Breast epithelium (tissue), 4 donors: ENCODE measurements at regions not wholly inside any gene's neighbourhood (a gene's known extent, or its start where the extent isn't known, plus 50 kb on each side); places are given as distances from the start of the nearest gene placed in this dataset.

ENCODE experiments used
- DNase-seq, 2 donors: peaks; one replicate each; pipeline ENCODE4 v3.0.0-alpha.2; 2019; ENCODE audit warnings: low spot score in 2 of 2
- H3K27ac ChIP-seq, 2 donors: fragments of 200-600 bp; sonication (generic) in 1 of 2; one replicate each; pipeline ENCODE4 v1.5.1; 2016 to 2019; ENCODE audit warnings: mild to moderate bottlenecking in 1 of 2
- H3K27me3 ChIP-seq, 2 donors: fragments of 200-600 bp; sonication (generic) in 1 of 2; one replicate each; pipeline versions ENCODE4 v1.5.1 to v1.6.0; 2017 to 2019; ENCODE audit warnings: control low read depth in 1 of 2, mild to moderate bottlenecking in 1 of 2
- H3K36me3 ChIP-seq: fragments of 200-600 bp; one replicate; pipeline ENCODE4 v1.5.1; 2019
- H3K4me1 ChIP-seq, 2 donors: fragments of 200-600 bp; sonication (generic); one replicate each; pipeline ENCODE4 v1.5.1; 2016 to 2019; ENCODE audit warnings: control low read depth in 1 of 2
- H3K4me3 ChIP-seq, 3 donors: fragments of 200-600 bp; sonication (generic); 1 replicate in 2 of 3; 2 replicates in 1 of 3; pipeline ENCODE4 v1.5.1; 2016 to 2019; ENCODE audit warnings: mild to moderate bottlenecking in 3 of 3, moderate library complexity in 2 of 3
- H3K9me3 ChIP-seq, 2 donors: fragments of 200-600 bp; sonication (generic) in 1 of 2; one replicate each; pipeline ENCODE4 v1.5.1; 2016 to 2019; ENCODE audit warnings: control low read depth in 1 of 2
- CTCF ChIP-seq, 3 donors: fragments of 450-650 bp; IDR thresholded peaks; one replicate each; pipeline ENCODE4 v1.5.1; 2016 to 2017; ENCODE audit warnings: antibody characterized with exemption in 3 of 3, mild to moderate bottlenecking in 3 of 3, moderate library complexity in 3 of 3
- POLR2A ChIP-seq: fragments of 450-650 bp; IDR thresholded peaks from one replicate; pipeline ENCODE4 v1.6.1; 2016; ENCODE audit warnings: antibody characterized with exemption, mild to moderate bottlenecking, moderate library complexity
- POLR2AphosphoS5 ChIP-seq, 3 donors: sonication (generic); formaldehyde crosslinking; IDR thresholded peaks; one replicate each; pipeline ENCODE4 v1.6.1; 2017; ENCODE audit warnings: antibody characterized with exemption in 3 of 3
- intact Hi-C: fragments of 100-400 bp; cut with DNase I; formaldehyde crosslinking; loops from one replicate; pipeline ENCODE4 v1.15.1; 2023; ENCODE audit warnings: low total_unique reads

DNA sequence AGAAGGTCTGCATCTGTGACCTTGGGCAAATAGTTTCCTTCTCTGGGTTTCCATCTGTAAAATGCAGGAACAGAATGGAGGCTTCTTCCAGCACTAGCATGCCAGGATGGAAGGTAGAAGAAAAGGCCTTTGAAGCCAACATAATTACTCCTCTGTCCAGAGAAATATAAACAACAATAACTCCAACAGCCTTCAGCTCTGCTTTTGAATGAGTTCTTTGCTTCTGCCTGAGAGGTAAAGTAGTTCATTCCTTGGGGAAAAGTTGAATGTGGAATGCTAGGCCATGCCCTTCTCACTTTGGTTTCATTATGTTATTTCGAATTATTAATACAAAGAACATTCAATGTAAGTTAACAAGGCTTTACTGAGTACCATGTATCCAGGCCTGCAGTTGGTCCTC is 61.2 kb upstream of the BLID start:
- Histone ChIP-seq H3K27me3 (no peaks in the 10 kb centered on the region), H3K4me1 (no peaks in the 10 kb centered on the region), H3K36me3 (no peaks in the 10 kb centered on the region), H3K9me3 (no peaks in the 10 kb centered on the region), H3K27ac (no peak overlapping the region), H3K4me3 (no peak overlapping the region)
- intact Hi-C loops = no loop called here
- TF ChIP-seq CTCF (IDR thresholded peaks at IDR 0.05) = no peak
- no peak for TF ChIP-seq POLR2AphosphoS5 (IDR thresholded peaks at IDR 0.05)
- TF ChIP-seq POLR2A = no peak
- DNase-seq = no peak

DNA sequence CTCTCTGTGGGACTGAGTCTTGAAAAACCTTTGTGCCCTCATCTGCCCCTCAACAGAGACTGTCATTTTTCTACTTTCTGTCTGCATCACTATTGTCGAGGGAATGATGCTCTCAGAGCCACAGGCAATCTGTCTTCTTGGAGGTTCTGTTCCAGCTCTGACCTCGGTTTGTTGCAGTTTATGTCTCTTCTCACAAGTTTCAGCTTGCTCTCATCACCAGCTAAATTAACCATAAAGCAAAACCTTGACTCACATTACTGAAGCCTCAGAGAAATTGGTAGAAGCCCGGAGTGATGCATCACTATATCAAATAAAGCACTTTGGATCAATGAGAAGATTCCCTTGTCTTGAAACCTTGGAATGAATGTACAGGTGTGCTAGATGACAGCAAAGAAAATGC is 60.6 kb upstream of the BLID start:
- Histone ChIP-seq H3K27me3 (no peaks in the 10 kb centered on the region), H3K9me3 (no peaks in the 10 kb centered on the region), H3K36me3 (no peaks in the 10 kb centered on the region), H3K27ac (no peak overlapping the region), H3K4me3 (no peak overlapping the region), H3K4me1 (no peaks in the 10 kb centered on the region)
- intact Hi-C loops = no loop called here
- DNase-seq = no peak
- TF ChIP-seq CTCF (IDR thresholded peaks at IDR 0.05) (no peak), POLR2A (no peak), POLR2AphosphoS5 (IDR thresholded peaks at IDR 0.05) (no peak)

DNA sequence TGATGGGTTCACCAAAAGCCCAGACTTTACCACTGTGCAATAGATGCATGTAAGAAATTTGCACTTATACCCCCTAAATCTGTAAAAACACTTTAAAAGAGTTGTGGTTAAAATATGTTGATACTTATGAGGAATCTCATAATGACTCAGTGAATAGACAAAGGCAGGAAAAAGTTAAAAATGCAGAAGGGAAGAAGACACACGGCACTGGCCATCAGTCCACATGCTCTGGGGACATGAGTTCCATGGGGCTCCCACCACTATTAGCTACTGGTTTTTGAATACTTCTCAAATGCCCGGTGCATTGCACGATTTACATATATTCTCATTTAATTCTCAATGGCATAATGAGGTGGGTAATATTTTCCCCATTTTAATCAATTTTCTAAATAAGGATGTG is 59.3 kb upstream of the BLID start:
- Histone ChIP-seq H3K27me3 (no peaks in the 10 kb centered on the region), H3K27ac (no peak overlapping the region), H3K4me3 (no peak overlapping the region), H3K36me3 (no peaks in the 10 kb centered on the region), H3K9me3 (no peaks in the 10 kb centered on the region), H3K4me1 (no peaks in the 10 kb centered on the region)
- intact Hi-C loops = no loop called here
- no peak for TF ChIP-seq POLR2A
- TF ChIP-seq CTCF (IDR thresholded peaks at IDR 0.05) = no peak
- no peak for TF ChIP-seq POLR2AphosphoS5 (IDR thresholded peaks at IDR 0.05)
- DNase-seq = no peak

DNA sequence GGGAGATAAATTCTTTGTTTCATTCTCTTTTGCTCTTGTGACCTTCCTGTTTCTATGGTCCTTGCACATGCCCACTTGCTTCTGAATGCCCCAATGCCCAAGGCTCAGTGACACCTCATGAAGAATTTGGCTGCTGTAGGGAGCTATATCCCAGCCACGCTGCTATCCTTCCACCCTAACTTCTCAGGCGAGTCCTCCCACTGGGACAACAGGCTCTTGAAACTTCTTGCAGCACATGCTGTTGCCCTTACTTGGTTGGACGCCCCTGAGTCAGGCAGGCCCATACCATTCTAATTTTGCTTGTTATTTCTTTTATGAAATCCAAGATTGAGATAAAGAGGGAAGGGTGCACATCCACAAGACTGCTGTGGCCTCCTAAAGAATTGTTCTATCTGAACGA is 57.6 kb upstream of the BLID start:
- Histone ChIP-seq H3K36me3 (no peaks in the 10 kb centered on the region), H3K4me3 (no peak overlapping the region), H3K4me1 (no peaks in the 10 kb centered on the region), H3K27ac (no peak overlapping the region), H3K27me3 (no peaks in the 10 kb centered on the region), H3K9me3 (no peaks in the 10 kb centered on the region)
- no peak for DNase-seq
- TF ChIP-seq CTCF (IDR thresholded peaks at IDR 0.05) = no peak
- no peak for TF ChIP-seq POLR2AphosphoS5 (IDR thresholded peaks at IDR 0.05)
- TF ChIP-seq POLR2A = no peak
- intact Hi-C loops = no loop called here

GRCh38 chr11:122173074-122173450 is 57.0 kb upstream of the BLID start:
- intact Hi-C loops = no loop called here
- Histone ChIP-seq H3K36me3 (no peaks in the 10 kb centered on the region), H3K9me3 (no peaks in the 10 kb centered on the region), H3K4me3 (no peak overlapping the region), H3K27ac (no peak overlapping the region), H3K4me1 (no peaks in the 10 kb centered on the region), H3K27me3 (no peaks in the 10 kb centered on the region)
- TF ChIP-seq POLR2A = no peak
- no peak for TF ChIP-seq POLR2AphosphoS5 (IDR thresholded peaks at IDR 0.05)
- no peak for DNase-seq
